Neural cell (in vitro differentiated cells): ENCODE measurements at regions not wholly inside any gene's neighbourhood (a gene's known extent, or its start where the extent isn't known, plus 50 kb on each side); places are given as distances from the start of the nearest gene placed in this dataset.

Experiments
- H2AFZ ChIP-seq: fragments of 200-600, 300-800 bp; sonication (generic), shearing (Covaris generic); 2 replicates; pipeline ENCODE4 v1.6.0; 2014; ENCODE audit warnings: low read depth, mild to moderate bottlenecking, antibody characterized with exemption, low read length, moderate library complexity
- H3F3A ChIP-seq: fragments of 200-600 bp; shearing (Covaris generic); 2 replicates; pipeline ENCODE4 v1.6.1; 2016; ENCODE audit warnings: mild to moderate bottlenecking, moderate library complexity, mixed read lengths, antibody characterized with exemption, low read length; ENCODE audit not compliant: insufficient read depth, poor library complexity, severe bottlenecking
- H3K27ac ChIP-seq: fragments of 200-600, 300-800 bp; sonication (generic), shearing (Covaris generic); 2 replicates; pipeline ENCODE4 v1.5.1; 2014; ENCODE audit warnings: mild to moderate bottlenecking, low read length, moderate library complexity
- H3K27me3 ChIP-seq: fragments of 300-800, 200-600 bp; sonication (generic), shearing (Covaris generic); 2 replicates; pipeline ENCODE4 v1.6.0; 2014; ENCODE audit warnings: mild to moderate bottlenecking, low read depth, low read length, moderate library complexity; ENCODE audit not compliant: insufficient read depth
- H3K36me3 ChIP-seq: fragments of 300-800, 200-600 bp; sonication (generic), shearing (Covaris generic); 2 replicates; pipeline ENCODE4 v1.5.1; 2014; ENCODE audit warnings: mild to moderate bottlenecking, antibody characterized with exemption, low read length, moderate library complexity; ENCODE audit not compliant: insufficient read depth
- H3K4me2 ChIP-seq: fragments of 300-800, 200-600 bp; sonication (generic), shearing (Covaris generic); 2 replicates; pipeline ENCODE4 v1.6.0; 2014; ENCODE audit warnings: mild to moderate bottlenecking, low read length
- H3K4me3 ChIP-seq: fragments of 300-800, 200-600 bp; sonication (generic), shearing (Covaris generic); 2 replicates; pipeline ENCODE4 v1.5.1; 2014; ENCODE audit warnings: mild to moderate bottlenecking, low read length, moderate library complexity
- H3K79me2 ChIP-seq: fragments of 200-600 bp; shearing (Covaris generic); replicated peaks from 2 replicates; pipeline ENCODE4 v1.6.0; 2014; ENCODE audit warnings: mild to moderate bottlenecking, low read length, moderate library complexity; ENCODE audit not compliant: insufficient read depth
- H3K9ac ChIP-seq: fragments of 300-800, 200-600 bp; sonication (generic), shearing (Covaris generic); 2 replicates; pipeline ENCODE4 v1.6.1; 2016; ENCODE audit warnings: mild to moderate bottlenecking, low read length, mixed read lengths
- H3K9me2 ChIP-seq: fragments of 200-600 bp; shearing (Covaris generic); 2 replicates; pipeline ENCODE4 v1.6.1; 2016; ENCODE audit warnings: mild to moderate bottlenecking, low read length, mixed read lengths; ENCODE audit not compliant: insufficient read depth
- H3K9me3 ChIP-seq: fragments of 200-600, 300-800 bp; sonication (generic), shearing (Covaris generic); 2 replicates; pipeline ENCODE4 v1.6.1; 2016; ENCODE audit warnings: mild to moderate bottlenecking, mixed run types, low read length, moderate library complexity, mixed read lengths
- H4K20me1 ChIP-seq: fragments of 200-600 bp; shearing (Covaris generic); 2 replicates; pipeline ENCODE4 v1.6.1; 2016; ENCODE audit warnings: mild to moderate bottlenecking, mixed run types; ENCODE audit not compliant: insufficient read depth
- EP300 ChIP-seq: fragments of 450-650 bp; conservative IDR thresholded peaks from 2 replicates; pipeline ENCODE4 v1.6.1; 2014; ENCODE audit warnings: antibody characterized with exemption, mild to moderate bottlenecking, moderate library complexity; ENCODE audit not compliant: poor library complexity, severe bottlenecking
- EZH2 ChIP-seq: fragments of 200-600, 300-800 bp; shearing (Covaris generic), sonication (generic); IDR thresholded peaks from 2 replicates; pipeline ENCODE4 v1.6.1; 2014; ENCODE audit warnings: antibody characterized with exemption, low read length, borderline replicate concordance, mild to moderate bottlenecking; ENCODE audit not compliant: insufficient read depth, poor library complexity, severe bottlenecking
- MXI1 ChIP-seq: fragments of 450-650 bp; conservative IDR thresholded peaks from 2 replicates; pipeline ENCODE4 v1.6.1; 2014; ENCODE audit warnings: antibody characterized with exemption, mild to moderate bottlenecking; ENCODE audit not compliant: poor library complexity, severe bottlenecking
- POLR2AphosphoS5 ChIP-seq: IDR thresholded peaks from 2 replicates; pipeline ENCODE4 v1.6.1; 2012
- RAD21 ChIP-seq: fragments of 450-650 bp; conservative IDR thresholded peaks from 2 replicates; pipeline ENCODE4 v1.6.1; 2014; ENCODE audit warnings: antibody characterized with exemption, mild to moderate bottlenecking, moderate library complexity
- SMC3 ChIP-seq: fragments of 450-650 bp; conservative IDR thresholded peaks from 2 replicates; pipeline ENCODE4 v1.6.1; 2014; ENCODE audit warnings: antibody characterized with exemption, mild to moderate bottlenecking, moderate library complexity; ENCODE audit not compliant: poor library complexity
- TAF1 ChIP-seq: IDR thresholded peaks from 2 replicates; pipeline ENCODE4 v1.6.1; 2012; ENCODE audit warnings: low read depth
- TF ChIP-seq, protein P1 (sequence below): IDR thresholded peaks from 2 replicates; pipeline ENCODE4 v1.6.1; 2012; ENCODE audit warnings: borderline replicate concordance
- TF ChIP-seq, protein P2 (sequence below): fragments of 450-650 bp; IDR thresholded peaks from 2 replicates; pipeline ENCODE4 v1.5.1; 2014; ENCODE audit warnings: antibody characterized with exemption, mild to moderate bottlenecking, moderate library complexity; ENCODE audit not compliant: poor library complexity, severe bottlenecking

DNA sequence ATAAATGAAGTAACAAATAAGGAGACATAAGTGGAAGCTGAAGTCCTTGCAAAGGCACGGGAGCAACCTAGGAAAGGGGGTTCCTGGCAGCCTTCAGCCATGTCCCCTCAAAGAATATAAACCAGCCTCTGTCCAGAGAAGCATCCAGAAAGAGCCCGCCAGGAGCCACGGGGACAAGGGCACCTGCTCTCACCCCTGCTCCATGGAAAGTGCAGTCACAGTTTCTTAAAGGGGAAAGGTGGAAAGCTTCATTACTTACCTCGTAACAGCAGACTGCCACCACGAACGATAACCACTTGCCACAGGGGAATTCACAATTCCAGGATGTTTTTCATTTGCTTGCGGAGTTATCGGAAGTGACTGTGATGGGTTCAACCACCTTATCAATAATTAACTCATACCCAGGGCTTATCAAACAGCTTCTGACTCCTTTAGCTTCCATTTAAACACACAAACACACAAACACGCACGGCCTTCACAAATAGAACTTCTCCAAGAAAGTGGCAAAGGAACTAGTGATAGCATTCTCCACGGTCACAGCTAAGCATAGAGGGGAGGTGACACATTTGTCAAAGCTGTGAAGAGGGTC lies 134.2 kb upstream of the IGF1R start:
- no peaks in the 10 kb centered on the region for H3K27me3 ChIP-seq
- no peaks in the 10 kb centered on the region for H4K20me1 ChIP-seq
- H3K36me3 ChIP-seq = no peaks in the 10 kb centered on the region
- H3K9me2 ChIP-seq = no peaks in the 10 kb centered on the region
- TF ChIP-seq SMC3 = no peak
- TF ChIP-seq TAF1 = no peak
- TF ChIP-seq, protein P1, sequence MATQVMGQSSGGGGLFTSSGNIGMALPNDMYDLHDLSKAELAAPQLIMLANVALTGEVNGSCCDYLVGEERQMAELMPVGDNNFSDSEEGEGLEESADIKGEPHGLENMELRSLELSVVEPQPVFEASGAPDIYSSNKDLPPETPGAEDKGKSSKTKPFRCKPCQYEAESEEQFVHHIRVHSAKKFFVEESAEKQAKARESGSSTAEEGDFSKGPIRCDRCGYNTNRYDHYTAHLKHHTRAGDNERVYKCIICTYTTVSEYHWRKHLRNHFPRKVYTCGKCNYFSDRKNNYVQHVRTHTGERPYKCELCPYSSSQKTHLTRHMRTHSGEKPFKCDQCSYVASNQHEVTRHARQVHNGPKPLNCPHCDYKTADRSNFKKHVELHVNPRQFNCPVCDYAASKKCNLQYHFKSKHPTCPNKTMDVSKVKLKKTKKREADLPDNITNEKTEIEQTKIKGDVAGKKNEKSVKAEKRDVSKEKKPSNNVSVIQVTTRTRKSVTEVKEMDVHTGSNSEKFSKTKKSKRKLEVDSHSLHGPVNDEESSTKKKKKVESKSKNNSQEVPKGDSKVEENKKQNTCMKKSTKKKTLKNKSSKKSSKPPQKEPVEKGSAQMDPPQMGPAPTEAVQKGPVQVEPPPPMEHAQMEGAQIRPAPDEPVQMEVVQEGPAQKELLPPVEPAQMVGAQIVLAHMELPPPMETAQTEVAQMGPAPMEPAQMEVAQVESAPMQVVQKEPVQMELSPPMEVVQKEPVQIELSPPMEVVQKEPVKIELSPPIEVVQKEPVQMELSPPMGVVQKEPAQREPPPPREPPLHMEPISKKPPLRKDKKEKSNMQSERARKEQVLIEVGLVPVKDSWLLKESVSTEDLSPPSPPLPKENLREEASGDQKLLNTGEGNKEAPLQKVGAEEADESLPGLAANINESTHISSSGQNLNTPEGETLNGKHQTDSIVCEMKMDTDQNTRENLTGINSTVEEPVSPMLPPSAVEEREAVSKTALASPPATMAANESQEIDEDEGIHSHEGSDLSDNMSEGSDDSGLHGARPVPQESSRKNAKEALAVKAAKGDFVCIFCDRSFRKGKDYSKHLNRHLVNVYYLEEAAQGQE = no peak
- TF ChIP-seq POLR2AphosphoS5 = no peak
- no peak for TF ChIP-seq EZH2
- TF ChIP-seq EP300 = no peak
- no peak for TF ChIP-seq MXI1
- TF ChIP-seq, protein P2, sequence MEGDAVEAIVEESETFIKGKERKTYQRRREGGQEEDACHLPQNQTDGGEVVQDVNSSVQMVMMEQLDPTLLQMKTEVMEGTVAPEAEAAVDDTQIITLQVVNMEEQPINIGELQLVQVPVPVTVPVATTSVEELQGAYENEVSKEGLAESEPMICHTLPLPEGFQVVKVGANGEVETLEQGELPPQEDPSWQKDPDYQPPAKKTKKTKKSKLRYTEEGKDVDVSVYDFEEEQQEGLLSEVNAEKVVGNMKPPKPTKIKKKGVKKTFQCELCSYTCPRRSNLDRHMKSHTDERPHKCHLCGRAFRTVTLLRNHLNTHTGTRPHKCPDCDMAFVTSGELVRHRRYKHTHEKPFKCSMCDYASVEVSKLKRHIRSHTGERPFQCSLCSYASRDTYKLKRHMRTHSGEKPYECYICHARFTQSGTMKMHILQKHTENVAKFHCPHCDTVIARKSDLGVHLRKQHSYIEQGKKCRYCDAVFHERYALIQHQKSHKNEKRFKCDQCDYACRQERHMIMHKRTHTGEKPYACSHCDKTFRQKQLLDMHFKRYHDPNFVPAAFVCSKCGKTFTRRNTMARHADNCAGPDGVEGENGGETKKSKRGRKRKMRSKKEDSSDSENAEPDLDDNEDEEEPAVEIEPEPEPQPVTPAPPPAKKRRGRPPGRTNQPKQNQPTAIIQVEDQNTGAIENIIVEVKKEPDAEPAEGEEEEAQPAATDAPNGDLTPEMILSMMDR = no peak
- TF ChIP-seq RAD21 = no peak
- no peak overlapping the region for H3K4me2 ChIP-seq
- no peak overlapping the region for H3K9ac ChIP-seq
- no peaks in the 10 kb centered on the region for H3K79me2 ChIP-seq
- H3K4me3 ChIP-seq = no peak overlapping the region
- no peaks in the 10 kb centered on the region for H3F3A ChIP-seq
- H3K9me3 ChIP-seq = no peaks in the 10 kb centered on the region
- H2AFZ ChIP-seq = no peak overlapping the region
- no peak overlapping the region for H3K27ac ChIP-seq

GRCh38 chr15:98518823-98519561 lies 129.3 kb upstream of the IGF1R start:
- H3K9me2 ChIP-seq = no peaks in the 10 kb centered on the region
- H3K27me3 ChIP-seq = no peaks in the 10 kb centered on the region
- H3K4me3 ChIP-seq = no peak overlapping the region
- H2AFZ ChIP-seq = no peak overlapping the region
- no peaks in the 10 kb centered on the region for H3K36me3 ChIP-seq
- H3K4me2 ChIP-seq = no peak overlapping the region
- no peaks in the 10 kb centered on the region for H3K79me2 ChIP-seq
- TF ChIP-seq SMC3 = peak; percentile 93
- TF ChIP-seq, protein P2 = peak; percentile 92
- peak; percentile 94 for TF ChIP-seq RAD21
- TF ChIP-seq MXI1 = peak; percentile 54
- TF ChIP-seq, protein P1 = no peak
- no peak overlapping the region for H3K27ac ChIP-seq
- no peaks in the 10 kb centered on the region for H3F3A ChIP-seq
- no peaks in the 10 kb centered on the region for H3K9me3 ChIP-seq
- H3K9ac ChIP-seq = no peak overlapping the region
- H4K20me1 ChIP-seq = no peaks in the 10 kb centered on the region
